GM23248 (cell line): ENCODE measurements at regions not wholly inside any gene's neighbourhood (a gene's known extent, or its start where the extent isn't known, plus 50 kb on each side); places are given as distances from the start of the nearest gene placed in this dataset.
"Not testable (repeated sequence)": the region's sequence is repeated elsewhere in the genome, so short reads cannot be mapped to it uniquely, and the experiment has no call there.

Source experiments
- DNase-seq: peaks from one replicate; pipeline ENCODE4 v3.0.0-alpha.2; 2015
- H2AFZ ChIP-seq: fragments of 200-600 bp; sonication (generic); 2 replicates; pipeline ENCODE4 v1.6.1; 2016; ENCODE audit warnings: antibody characterized with exemption
- H3F3A ChIP-seq: fragments of 200-600 bp; sonication (generic); 2 replicates; pipeline ENCODE4 v1.6.1; 2016; ENCODE audit warnings: mild to moderate bottlenecking, antibody characterized with exemption, mixed run types; ENCODE audit not compliant: insufficient read depth
- H3K27ac ChIP-seq: fragments of 200-600 bp; sonication (generic); 2 replicates; pipeline ENCODE4 v1.5.1; 2016; ENCODE audit warnings: mild to moderate bottlenecking
- H3K27me3 ChIP-seq: fragments of 200-600 bp; sonication (generic); replicated peaks from 2 replicates; pipeline ENCODE4 v1.6.1; 2016; ENCODE audit warnings: mild to moderate bottlenecking; ENCODE audit not compliant: insufficient read depth
- H3K36me3 ChIP-seq: fragments of 200-600 bp; sonication (generic); 2 replicates; pipeline ENCODE4 v1.6.1; 2016; ENCODE audit warnings: low read depth, mild to moderate bottlenecking
- H3K4me1 ChIP-seq: fragments of 200-600 bp; sonication (generic); 2 replicates; pipeline ENCODE4 v1.6.1; 2016; ENCODE audit warnings: mild to moderate bottlenecking; ENCODE audit not compliant: insufficient read depth
- H3K4me2 ChIP-seq: fragments of 200-600 bp; sonication (generic); one replicate; pipeline ENCODE4 v1.6.1; 2016; ENCODE audit warnings: mild to moderate bottlenecking; ENCODE audit not compliant: unreplicated experiment
- H3K4me3 ChIP-seq: fragments of 200-600 bp; sonication (generic); 2 replicates; pipeline ENCODE4 v1.5.1; 2016; ENCODE audit warnings: mild to moderate bottlenecking
- H3K79me2 ChIP-seq: fragments of 200-600 bp; sonication (generic); 2 replicates; pipeline ENCODE4 v1.6.1; 2016; ENCODE audit warnings: mild to moderate bottlenecking; ENCODE audit not compliant: insufficient read depth
- H3K9ac ChIP-seq: fragments of 200-600 bp; sonication (generic); 2 replicates; pipeline ENCODE4 v1.6.1; 2016; ENCODE audit warnings: mild to moderate bottlenecking
- H3K9me2 ChIP-seq: fragments of 200-600 bp; sonication (generic); 2 replicates; pipeline ENCODE4 v1.6.1; 2016; ENCODE audit warnings: mixed run types, mild to moderate bottlenecking, moderate library complexity; ENCODE audit not compliant: insufficient read depth
- H3K9me3 ChIP-seq: fragments of 200-600 bp; sonication (generic); one replicate; pipeline ENCODE4 v1.6.1; 2017; ENCODE audit warnings: low read depth
- H4K20me1 ChIP-seq: fragments of 200-600 bp; sonication (generic); 2 replicates; pipeline ENCODE4 v1.6.0; 2016; ENCODE audit not compliant: insufficient read depth
- WGBS, 2 experiments: methylation state at CpG; one replicate each; pipeline ENCODE4 v1.1.6; 2015 to 2017; ENCODE audit warnings: low lambda C conversion rate in 2 of 2, low coverage in 1 of 2; ENCODE audit errors: missing lambda C conversion rate in 2 of 2; 5-methylcytosine and 5-hydroxymethylcytosine counted together
- in situ Hi-C: fragments of 300-500 bp; cut with MboI; formaldehyde crosslinking; loops from 2 replicates; pipeline ENCODE4 v1.15.0; 2020

GRCh38 chr1:144031550-144031949, 59.8 kb upstream of the FAM72C start:
- H4K20me1 ChIP-seq, H3K79me2 ChIP-seq, H3K36me3 ChIP-seq, H3K27me3 ChIP-seq, DNase-seq, H3K9me2 ChIP-seq, in situ Hi-C loops, H3K4me2 ChIP-seq, H3F3A ChIP-seq, H3K27ac ChIP-seq, H3K9ac ChIP-seq, H2AFZ ChIP-seq, H3K4me1 ChIP-seq, H3K4me3 ChIP-seq, H3K9me3 ChIP-seq: not testable (repeated sequence)
- WGBS, 2 experiments, result 0 to 25% methylated on average over 1 to 2 of the region's 2 CpGs

DNA sequence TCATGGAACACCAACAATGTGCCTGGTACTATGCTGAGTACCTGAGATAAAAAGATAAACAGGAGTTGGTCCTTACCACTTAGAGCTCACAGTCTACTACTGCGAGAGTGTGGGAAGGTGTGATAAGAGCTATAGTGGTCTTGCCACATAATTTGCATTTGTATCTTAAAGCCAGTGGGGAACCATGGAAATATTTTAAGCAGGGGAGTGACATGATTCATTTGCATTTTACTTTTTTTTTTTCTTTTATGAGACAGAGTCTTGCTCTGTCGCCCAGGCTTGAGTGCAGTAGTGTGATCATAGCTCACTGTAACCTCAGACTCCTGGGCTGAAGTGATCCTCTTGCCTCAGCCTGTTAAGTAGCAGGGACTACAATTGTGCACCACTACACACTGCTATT, 54.2 kb upstream of the FAM72C start:
- H3K4me2 ChIP-seq, H3K9me3 ChIP-seq, H3K79me2 ChIP-seq, H4K20me1 ChIP-seq, H3K36me3 ChIP-seq, in situ Hi-C loops, H3K4me3 ChIP-seq, H3F3A ChIP-seq, H3K27ac ChIP-seq, H3K9me2 ChIP-seq, DNase-seq, H2AFZ ChIP-seq, H3K27me3 ChIP-seq, H3K9ac ChIP-seq, H3K4me1 ChIP-seq: not testable (repeated sequence)
- WGBS, 2 experiments, result no CpG with 5 or more reads among the region's 2 CpGs

- H3K27ac ChIP-seq, H3K4me1 ChIP-seq, H4K20me1 ChIP-seq, H3K27me3 ChIP-seq, H3K9me2 ChIP-seq, H2AFZ ChIP-seq, H3F3A ChIP-seq, H3K36me3 ChIP-seq, H3K9me3 ChIP-seq, DNase-seq, H3K4me2 ChIP-seq, H3K79me2 ChIP-seq, in situ Hi-C loops, H3K4me3 ChIP-seq, H3K9ac ChIP-seq: not testable (repeated sequence)
- 9 to 11% methylated on average over 1 of the region's 5 CpGs for WGBS, 2 experiments
Observed at GRCh38 chr1:144021690-144022384, 50.1 kb upstream of the FAM72C start.
